Stimulated activated CD4-positive, alpha-beta T cell treated with anti-CD3 and anti-CD28 coated beads, Interleukin-2, amount 100 ng/mL, for 48 hours (primary cell): ENCODE measurements at regions not wholly inside any gene's neighbourhood (a gene's known extent, or its start where the extent isn't known, plus 50 kb on each side); places are given as distances from the start of the nearest gene placed in this dataset.

ENCODE experiments used
- DNase-seq, 2 donors: peaks; one replicate each; pipeline ENCODE4 v3.0.0-alpha.2; 2020

DNA sequence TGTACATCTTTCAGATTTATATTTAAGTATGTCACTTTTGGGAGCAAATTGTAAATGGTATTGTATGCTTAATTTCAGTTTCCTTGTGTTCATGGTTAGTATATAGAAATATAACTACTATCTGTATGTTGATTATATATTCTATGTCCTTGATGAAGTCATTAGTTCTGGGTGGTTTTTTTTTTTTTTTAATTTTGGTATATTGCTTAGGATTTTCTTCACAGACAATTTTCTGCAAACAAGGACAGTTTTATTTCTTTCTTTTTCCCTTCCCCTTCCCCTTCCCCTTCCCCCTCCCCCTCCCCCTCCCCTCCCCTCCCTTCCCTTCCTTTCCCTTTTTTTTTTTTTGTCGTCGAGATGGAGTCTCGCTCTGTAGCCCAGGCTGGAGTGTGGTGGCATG is 430.0 kb downstream of the TYW1 start:
- DNase-seq = no peak

DNA sequence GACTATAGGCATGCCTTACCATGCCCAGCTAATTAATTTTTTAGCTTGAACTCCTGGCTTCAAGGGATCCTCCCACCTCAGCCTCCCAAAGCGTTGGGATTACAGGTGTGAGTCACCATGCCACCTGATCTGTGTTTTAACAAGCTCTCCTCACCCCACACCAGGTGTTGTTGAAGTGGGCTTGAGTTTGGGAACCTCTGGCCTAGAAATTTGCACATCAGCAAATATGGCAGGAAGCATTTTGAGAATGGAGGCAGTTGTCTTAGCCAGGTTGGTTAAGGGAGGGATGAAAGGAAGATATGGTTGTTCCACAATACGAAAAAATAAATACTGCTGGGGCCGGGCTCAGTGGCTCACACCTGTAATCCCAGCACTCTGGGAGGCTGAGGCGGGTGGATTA is 433.1 kb downstream of the TYW1 start:
- no peak for DNase-seq

- no peak for DNase-seq
Observed at GRCh38 chr7:67432536-67433234, 436.1 kb downstream of the TYW1 start.

- no peak for DNase-seq
Observed at GRCh38 chr7:67435894-67436535, 439.4 kb downstream of the TYW1 start.

GRCh38 chr7:67438198-67438882 is 441.7 kb downstream of the TYW1 start:
- no peak for DNase-seq

GRCh38 chr7:67438913-67439505 is 442.4 kb downstream of the TYW1 start:
- DNase-seq = no peak

DNA sequence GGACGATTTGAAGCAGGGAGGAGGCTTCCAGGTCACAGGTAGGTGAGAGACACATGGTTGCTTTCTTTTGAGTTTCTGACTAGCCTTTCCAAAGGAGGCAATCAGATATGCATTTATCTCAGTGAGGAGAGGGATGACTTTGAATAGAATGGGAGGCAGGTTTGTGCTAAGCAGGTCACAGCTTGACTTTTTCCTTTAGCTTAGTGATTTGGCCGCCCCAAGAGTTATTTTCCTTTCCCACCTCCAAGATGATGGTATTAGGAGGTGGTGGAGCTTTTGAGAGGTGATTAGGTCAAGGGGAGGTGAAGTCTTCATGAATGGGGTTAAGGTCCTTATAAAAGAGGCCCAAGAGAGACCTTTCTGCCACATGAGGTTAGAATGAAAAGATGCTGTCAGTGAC is 443.7 kb downstream of the TYW1 start:
- no peak for DNase-seq

DNA sequence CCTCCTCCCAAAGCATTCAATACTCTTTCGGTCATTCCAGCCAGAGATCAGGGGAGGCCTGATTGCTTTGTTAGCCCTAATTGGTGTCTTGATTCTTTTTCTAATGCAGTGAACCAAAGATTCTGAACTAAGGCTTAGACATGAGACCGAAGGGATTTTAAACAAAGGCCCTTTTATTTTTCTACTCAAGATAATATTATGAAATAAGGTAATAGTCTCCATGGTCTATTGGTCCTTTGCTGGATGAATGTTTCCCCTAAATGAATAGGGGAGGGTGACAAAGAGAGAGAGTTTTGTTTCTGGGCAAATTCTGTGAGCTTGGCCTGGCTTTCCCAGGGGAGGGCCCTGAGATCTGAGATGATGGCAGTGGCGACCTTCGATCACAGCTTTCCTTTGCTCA is 449.1 kb downstream of the TYW1 start:
- DNase-seq = no peak

- no peak for DNase-seq
Observed at GRCh38 chr7:67447297-67447696, 450.7 kb downstream of the TYW1 start.

- DNase-seq = no peak
Observed at GRCh38 chr7:67448271-67448670, 451.6 kb downstream of the TYW1 start.

- DNase-seq = no peak
Observed at GRCh38 chr7:67450171-67450570, 453.5 kb downstream of the TYW1 start.

- DNase-seq = no peak
Observed at GRCh38 chr7:67451306-67451705, 454.7 kb downstream of the TYW1 start.

DNA sequence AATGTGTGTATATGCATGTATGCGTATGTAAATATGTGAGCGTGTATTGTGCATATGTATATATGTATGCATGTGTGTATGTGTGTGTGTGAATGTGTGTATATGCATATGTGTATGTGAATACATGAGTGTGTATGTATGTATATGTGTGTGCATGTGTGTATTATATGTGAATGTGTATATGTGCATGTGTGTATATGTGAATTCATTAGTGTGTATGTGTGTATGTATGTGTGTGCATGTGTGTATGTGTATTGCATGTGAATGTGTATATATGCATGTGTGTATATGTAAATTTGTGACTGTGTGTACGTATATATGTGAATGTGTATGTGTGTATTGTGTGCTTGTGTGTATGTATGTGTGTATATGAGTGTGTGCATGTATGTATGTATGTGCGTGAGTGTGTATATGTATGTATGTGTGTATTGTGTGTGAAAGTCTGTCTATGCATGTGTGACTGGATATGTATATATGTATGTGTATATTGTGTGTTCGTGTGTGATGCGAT is 455.9 kb downstream of the TYW1 start:
- DNase-seq = no peak

DNA sequence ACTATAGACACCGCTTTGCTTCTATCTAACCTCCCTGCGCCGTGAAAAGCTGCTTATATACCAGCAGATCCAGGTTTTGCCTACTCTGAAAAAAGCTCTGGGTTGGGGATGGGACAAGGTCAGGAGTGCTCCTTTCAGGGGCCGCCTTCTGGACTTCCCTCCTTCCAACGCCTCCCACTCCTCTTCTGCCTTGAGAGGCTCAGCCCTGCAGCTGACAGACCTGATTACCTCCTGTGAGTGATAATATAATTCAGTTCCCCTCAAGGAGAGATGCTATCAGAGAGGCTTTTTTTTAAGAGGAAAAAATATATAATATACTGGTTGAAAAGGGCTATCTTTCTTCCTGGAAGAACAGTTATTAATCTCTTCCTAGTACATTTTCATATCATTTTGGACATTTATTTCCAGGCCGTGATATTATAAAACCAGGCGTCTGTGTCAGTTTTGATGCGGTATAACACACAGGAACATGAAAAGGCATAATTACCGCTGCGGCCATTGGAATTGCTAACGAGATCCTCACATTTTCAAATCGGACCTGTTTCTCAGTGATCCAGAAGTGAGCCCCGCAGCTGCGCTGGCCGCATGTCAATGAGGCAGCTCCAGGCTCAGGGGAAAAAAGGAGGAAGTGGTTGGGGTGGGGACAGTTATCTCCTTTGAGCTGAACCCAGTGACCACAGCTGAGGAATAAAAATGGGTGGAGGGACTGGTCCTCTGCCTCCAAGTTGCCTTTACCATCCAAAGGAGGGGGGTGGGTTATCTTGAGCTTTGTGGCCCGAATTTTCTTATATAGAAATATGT is 457.1 kb downstream of the TYW1 start:
- DNase-seq = no peak

DNA sequence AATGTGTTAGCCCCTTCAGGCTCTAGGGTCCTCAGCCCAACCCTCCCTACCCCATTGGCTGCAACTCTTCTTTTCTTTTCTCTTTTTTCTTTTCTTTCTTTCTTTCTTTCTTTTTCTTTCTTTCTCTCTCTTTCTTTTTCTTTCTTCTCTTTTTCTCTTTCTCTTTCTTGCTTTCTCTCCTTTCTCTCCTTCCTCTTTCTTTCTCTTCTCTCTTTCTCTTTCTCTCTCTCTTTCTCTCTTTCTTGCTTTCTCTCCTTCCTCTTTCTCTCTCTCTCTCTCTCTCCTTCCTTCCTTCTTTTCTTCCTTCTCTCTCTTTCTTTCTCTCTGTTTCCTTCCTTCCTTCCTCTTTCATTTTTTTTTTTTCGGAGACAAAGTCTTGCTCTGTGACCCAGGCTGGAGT is 458.9 kb downstream of the TYW1 start:
- DNase-seq = no peak

GRCh38 chr7:67462781-67463191 is 466.2 kb downstream of the TYW1 start:
- DNase-seq = no peak

GRCh38 chr7:67463316-67463715 is 466.7 kb downstream of the TYW1 start:
- DNase-seq = no peak

GRCh38 chr7:67463983-67464382 is 467.4 kb downstream of the TYW1 start:
- DNase-seq = no peak

DNA sequence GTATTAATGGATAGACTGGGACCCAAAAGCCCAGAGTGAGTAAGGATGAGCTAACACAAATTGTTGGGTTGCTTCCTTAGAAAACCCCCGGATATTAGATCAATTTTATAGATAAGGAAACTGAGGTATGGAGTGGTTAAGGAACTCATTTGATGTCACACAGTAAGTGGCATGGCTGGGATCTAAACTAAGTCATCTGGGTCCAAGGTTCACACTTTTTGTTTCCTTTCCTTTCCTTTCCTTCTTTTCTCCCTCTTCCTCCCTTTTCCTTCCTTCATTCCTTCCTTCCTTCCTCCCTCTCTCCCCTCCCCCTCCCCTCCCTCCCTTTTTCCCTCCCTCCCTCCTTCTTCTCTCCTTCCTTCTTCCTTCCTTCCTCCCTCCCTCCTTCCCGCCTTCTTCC is 469.5 kb downstream of the TYW1 start:
- DNase-seq = no peak

DNA sequence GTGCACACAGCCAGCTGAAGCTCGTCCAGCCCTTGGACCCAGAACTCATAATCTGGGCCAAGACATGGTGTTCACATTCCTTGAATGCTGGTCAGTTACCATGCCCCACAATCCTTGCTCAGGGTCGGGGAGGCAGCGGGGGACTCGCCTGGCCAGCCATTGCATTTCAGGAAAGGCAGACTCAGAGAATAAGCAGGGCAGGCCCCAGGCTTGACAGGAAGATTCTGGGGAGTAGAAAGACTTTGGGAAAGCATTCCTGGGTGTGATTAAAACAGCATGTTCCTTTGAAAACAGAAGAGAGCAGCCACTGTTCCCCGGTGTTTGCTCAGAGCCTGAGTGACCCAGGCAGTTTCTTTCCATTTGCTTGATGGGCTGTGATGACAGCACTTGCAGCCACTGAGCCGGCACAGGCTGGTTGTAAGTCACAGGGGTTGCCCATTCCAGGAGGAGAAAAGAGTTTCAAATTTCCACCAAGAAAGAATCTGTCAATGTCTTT is 473.7 kb downstream of the TYW1 start:
- DNase-seq = no peak

GRCh38 chr7:67475293-67475692 is 478.7 kb downstream of the TYW1 start:
- no peak for DNase-seq

GRCh38 chr7:67478066-67478465 is 481.4 kb downstream of the TYW1 start:
- no peak for DNase-seq
